Hypothalamus (tissue), 51 donors: ENCODE measurements at regions not wholly inside any gene's neighbourhood (a gene's known extent, or its start where the extent isn't known, plus 50 kb on each side); places are given as distances from the start of the nearest gene placed in this dataset.
A peak's percentile ranks its signal among the peaks of the same experiment; 100 is the strongest.

ENCODE experiments used
- DNase-seq, 51 donors: peaks; one replicate each; lab custom pipeline; 2025; lab: John Stamatoyannopoulos, UW

DNA sequence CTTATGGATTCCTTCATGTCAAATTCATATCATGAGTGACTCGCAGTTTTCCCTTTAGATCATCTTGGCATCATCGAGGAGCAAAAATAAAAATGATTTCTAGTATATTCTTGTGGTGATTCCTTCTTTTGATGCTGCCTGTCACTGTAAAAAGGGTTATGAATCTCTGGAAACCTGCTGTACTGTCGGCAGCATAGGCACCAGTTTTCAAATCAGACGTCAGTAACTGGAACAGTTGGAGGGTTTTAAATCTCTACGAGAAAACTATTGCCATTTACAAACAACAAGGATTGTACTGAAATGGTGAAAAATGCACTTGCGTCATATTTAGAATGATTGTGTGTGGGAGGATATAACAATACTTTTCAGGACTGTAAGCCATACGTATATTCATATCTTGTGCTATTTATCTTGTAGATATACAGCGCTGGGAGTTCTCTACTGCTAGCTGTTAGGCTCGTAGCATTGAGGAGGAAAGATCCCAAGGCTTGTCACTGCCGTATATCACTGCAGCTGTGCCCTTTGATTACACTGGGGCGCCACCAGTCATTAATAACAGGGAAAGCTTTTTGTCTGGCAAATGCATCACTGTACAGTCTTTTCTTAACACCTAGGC is 320.7 kb downstream of the MTX2 start:
- no peak for DNase-seq

GRCh38 chr2:176592216-176592615 is 323.0 kb downstream of the MTX2 start:
- DNase-seq = no peak

- DNase-seq = no peak
Measured at GRCh38 chr2:176595986-176596385, 326.7 kb downstream of the MTX2 start.

GRCh38 chr2:176597916-176598315 is 328.7 kb downstream of the MTX2 start:
- DNase-seq = no peak

- no peak for DNase-seq
Measured at GRCh38 chr2:176598351-176598750, 329.1 kb downstream of the MTX2 start.

DNA sequence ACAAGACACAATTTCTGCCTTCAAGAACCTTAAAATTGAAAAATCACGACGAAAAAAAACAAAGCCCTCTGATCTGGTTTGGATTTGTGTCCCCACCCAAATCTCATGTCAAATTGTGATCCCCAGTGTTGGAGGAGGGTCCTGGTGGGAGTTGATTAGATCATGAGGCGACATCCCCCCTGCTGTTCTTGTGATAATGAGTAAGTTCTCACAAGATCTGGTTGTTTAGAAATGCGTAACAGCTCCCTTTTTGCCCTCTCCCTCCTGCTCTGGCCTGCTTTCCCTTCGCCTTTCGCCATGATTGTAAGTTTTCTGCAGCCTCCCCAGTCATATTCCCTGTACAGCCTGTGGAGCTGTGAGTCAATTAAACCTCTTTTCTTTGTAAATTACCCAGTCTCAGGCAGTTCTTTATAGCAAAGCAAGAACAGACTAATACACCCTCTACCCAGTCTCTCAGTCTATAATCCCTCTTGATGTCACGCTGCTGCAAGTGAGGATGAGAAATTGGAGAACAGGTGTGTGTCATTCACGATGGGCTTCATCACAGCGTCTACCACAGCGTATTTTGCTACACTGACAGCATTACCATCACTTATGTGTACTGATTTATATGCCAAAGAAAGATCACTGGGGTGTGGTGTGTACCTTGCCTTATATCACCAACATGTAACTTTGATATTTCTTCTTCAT is 330.7 kb downstream of the MTX2 start:
- DNase-seq = no peak

DNA sequence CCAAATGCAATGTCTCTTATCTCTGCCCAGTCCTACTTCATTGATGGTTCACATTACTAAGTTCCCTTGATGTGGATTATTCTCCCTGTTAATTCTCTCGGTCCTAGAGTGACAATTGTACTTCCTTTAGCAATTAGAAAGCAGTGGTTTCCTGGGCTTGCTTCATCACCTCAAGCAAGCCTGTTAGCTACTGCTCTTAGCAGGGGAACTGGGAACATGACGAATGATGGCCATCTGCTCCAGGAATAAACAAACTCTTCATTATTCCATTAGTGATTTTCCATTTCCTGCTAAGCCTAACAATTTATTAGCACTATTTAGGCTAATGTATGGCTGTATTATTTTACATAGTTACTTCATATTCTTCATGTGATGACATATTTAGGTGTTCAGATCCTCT is 331.8 kb downstream of the MTX2 start:
- DNase-seq = no peak

DNA sequence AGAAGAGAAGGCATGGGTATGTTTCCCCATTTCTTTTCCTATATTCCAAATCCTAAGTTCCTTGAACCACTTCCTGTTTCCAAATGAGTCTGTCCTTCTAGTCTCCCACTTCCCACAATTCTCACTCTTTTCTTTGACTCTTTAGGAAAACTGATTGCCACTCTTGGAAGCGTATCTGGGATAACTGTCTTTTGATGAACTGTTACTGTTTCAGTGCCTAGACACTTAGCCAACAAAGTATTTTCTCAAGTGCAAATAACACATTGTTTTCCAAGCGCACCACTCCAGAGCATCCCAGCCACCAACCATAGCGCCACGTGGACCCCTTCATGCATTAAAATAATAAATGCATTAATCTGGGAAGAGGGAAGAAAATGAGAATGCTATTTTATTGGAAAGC is 342.8 kb downstream of the MTX2 start:
- DNase-seq = no peak

GRCh38 chr2:176612736-176613135 is 343.5 kb downstream of the MTX2 start:
- no peak for DNase-seq

DNA sequence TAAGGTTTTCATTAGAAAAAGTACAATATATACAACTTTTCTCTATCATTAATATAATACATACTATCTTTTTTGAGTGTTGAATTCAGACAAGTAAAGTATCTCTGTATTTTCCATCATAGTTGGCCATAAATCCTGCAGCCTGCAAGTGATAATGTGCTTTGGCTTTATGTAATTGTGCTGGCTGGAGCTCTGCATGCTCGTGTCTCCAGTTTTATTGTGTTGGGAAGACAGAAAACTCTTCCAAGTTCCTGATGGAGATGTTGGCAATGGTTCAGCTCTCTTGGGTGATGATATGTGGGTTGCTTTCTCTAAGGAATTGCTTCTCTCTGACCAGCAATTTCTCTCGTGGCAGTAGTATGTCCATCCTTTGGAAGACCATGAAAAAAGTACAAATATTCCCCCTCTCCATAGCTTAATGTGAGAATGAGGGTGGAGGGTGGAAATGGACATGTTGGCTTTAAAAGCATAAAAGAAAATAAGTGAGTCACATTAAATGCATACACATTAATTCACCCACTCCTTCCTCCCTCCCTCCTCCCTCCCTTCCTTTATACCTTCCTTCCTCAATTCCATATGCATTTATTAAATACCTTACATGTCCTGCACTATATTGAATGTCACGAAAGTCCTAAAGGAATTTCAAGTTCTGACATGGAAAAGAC is 344.2 kb downstream of the MTX2 start:
- no peak for DNase-seq

- DNase-seq = no peak
Measured at GRCh38 chr2:176614049-176614448, 344.8 kb downstream of the MTX2 start.

DNA sequence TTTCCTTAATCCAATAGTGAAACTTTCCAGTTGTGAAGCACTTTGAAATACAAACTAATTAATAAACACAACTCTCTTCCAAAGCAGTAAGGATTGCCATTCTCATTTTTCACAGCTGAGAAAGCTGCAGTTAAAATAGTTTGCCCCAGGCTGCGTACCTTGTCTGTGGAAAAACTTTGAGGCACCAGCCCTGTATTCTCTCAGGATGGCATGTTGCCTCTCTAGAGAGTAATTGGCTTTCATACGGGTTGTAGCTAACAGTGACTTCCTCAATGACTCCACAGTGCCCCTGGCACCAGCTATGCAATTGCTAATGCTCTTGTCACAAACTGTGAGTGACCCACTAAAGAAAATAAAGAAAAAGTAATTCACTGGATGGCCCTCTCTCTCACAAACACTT is 345.7 kb downstream of the MTX2 start:
- no peak for DNase-seq

DNA sequence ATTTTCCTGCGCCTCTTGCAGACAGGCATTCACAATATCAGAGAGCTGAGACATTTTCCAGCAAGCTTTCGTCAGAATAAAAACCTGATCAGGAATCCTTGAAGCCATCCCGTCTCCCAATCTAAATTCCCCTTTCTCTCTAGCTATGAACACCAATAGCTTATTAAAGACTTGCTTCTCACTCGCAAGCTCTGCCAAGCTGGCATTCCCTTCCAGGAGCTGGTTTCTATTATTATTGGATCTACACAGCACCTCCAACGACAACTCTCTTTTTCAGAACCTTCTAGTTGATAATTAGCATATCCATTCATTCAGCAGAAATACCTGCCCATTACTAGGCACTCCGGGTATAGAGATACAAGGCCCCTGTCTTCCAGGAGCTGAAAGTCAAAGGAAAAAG is 350.3 kb downstream of the MTX2 start:
- DNase-seq = no peak

DNA sequence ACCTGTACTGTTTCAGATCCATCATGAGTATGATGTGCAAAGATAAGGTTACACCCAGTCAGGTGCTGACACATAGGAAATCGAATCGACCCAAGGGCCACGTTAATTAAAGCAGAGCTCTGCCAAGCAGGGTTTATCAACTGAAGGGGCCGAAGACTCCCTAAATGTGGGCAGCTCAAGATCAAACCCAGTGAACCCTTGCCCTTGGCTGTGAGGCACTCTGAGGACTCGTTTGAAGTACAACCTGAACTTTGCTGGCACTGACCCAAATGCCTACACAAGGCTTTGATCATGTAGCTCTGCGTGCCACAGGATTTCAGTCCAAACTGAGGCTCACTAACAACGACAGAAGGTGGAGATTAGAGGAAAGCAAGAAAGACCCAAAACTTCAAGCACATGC is 352.1 kb downstream of the MTX2 start:
- DNase-seq = no peak

DNA sequence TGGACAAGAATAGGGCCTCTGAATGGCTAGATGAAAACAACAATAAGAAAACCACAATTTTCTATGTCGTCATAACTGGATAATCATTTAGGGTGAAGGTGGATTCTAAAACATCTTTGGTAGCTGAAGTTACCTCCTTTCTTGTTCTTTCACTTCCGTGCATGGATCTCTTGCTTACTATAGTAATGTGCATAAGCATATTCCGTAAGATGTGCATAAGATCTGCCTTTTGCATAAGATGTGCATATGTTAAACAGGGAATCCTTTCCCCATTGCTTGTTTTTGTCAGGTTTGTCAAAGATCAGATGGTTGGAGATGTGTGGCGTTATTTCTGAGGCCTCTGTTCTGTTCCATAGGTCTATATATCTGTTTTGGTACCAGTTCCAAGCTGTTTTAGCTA is 353.6 kb downstream of the MTX2 start:
- no peak for DNase-seq

DNA sequence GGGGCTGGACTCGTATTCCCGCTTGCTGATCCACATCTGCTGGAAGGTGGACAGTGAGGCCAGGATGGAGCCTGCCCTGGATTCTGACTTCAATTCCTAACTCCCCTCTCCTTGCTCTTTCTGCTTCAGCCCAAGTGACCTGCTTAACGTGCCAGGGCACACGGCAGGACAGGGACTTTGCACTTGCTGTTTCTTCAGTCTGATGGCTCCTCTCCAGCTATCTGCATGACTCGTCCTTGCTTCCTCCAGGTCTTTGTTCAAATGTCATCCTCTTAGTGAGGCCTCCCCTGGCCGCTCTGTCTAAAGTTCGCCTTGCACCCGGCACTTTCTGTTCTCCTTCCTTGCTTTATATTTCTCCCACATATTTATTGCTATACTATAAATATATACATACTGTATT is 357.6 kb downstream of the MTX2 start:
- no peak for DNase-seq

GRCh38 chr2:176628438-176628837 is 359.2 kb downstream of the MTX2 start:
- no peak for DNase-seq

DNA sequence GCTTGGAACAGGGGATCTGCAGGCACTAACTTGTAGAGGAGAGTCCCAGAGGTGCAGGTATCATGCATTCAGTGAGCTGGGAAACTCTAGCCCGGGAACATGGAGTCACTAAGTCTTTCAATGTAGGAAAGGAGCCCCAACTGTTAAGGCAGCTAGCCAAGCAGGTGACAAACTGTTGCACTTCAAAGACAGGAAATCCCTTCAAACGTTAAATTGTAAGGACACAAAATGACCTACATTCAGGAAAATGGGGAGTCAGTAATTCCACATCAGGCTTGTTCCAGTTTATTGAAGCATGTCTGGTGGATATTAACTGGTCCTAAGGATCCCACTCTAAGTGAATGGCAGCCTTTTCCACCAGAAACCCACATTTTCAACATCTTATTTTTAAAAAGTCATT is 364.5 kb downstream of the MTX2 start:
- no peak for DNase-seq

GRCh38 chr2:176636401-176636800 is 367.2 kb downstream of the MTX2 start:
- DNase-seq = no peak

- DNase-seq = no peak
Measured at GRCh38 chr2:176637142-176637485, 367.9 kb downstream of the MTX2 start.

GRCh38 chr2:176637486-176638166 is 368.4 kb downstream of the MTX2 start:
- DNase-seq = peak in 2 of 51 donors; percentile 3
